LHCN-M2 (cell line): ENCODE measurements at regions not wholly inside any gene's neighbourhood (a gene's known extent, or its start where the extent isn't known, plus 50 kb on each side); places are given as distances from the start of the nearest gene placed in this dataset.
A peak's percentile ranks its signal among the peaks of the same experiment; 100 is the strongest.

ENCODE experiments used
- DNase-seq: peaks from one replicate; pipeline ENCODE4 v3.0.0-alpha.2; 2012; ENCODE audit warnings: low read depth

DNA sequence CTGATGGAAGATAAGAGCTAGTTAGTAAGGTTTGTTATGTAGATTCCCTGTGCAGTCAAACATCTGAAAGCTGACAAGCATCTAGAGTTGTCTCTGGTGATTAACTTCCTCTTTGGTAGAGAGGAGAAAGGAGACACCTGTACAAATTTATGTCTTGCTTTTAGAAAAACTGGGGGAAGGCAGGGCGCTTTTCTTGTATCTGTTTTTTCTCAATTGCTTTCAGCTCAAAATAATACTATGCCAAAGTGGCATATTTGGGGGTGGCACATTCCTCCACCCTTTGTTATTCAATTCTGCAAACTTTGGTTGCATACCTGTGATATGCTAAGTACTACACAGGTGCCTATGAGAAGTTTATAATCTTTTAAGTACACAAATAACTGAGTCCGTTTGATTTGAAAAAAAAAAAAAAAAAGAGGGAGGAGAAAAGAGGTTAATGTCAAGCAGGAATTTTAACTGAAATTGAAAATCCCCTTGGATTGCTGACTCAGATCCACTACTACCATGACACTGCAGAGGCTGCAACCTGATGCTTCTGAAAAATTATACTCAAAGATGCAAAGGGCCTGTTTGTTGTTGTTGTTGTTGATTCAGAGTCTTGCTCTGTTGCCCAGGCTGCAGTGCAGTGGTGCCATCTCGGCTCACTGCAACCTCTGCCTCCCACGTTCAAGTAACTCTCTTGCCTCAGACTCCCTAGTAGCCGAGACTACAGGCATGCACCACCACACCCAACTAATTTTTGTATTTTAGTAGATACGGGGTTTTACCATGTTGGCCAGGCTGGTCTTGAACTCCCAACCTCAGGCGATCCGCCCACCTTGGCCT, 164.8 kb upstream of the NBEA start:
- no peak for DNase-seq

- no peak for DNase-seq
These were observed 164.2 kb upstream of the NBEA start for GRCh38 chr13:34777914-34778303.

- peak; percentile 34 for DNase-seq
These were observed 162.9 kb upstream of the NBEA start for GRCh38 chr13:34779171-34779570.

- no peak for DNase-seq
These were observed 148.8 kb upstream of the NBEA start for GRCh38 chr13:34793301-34793700.

- no peak for DNase-seq
These were observed 138.3 kb upstream of the NBEA start for GRCh38 chr13:34803756-34804155.

DNA sequence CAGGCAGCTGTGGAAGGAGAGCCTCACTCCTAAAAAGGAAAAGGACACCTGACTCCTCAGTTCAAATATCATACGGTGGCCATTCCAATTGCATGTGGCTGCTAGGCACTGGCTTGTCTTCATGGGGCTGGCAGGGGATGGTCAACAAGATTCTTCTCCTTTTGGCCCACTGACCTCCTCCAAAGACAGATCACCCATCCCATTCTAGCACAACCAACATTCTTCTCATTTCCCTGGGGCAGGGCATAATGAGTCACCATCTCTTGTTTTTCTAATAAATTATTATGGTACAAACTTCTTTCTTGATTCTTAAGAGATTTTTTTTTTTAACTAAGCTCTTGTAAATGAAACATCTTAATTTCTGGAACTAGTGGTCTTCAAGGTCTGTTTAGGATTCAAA, 136.7 kb upstream of the NBEA start:
- no peak for DNase-seq

DNA sequence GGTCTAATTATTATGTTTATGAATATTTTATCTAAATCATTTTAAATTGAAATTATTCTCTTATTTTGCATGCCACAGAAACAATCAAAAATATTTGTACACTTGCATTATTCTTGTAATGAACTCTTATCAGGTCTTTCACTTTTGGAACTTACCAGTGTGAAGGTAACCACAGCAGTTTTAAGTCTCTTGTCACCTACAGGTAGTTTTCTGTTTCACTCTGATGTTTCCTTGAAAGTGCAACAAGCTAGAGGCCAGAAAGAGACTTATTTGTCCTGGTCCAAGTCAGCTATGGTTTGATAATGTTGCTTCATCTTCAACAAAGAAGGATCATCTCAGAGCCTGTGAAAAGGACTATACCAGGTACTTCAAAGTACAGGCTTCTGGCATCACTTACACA, 133.4 kb upstream of the NBEA start:
- no peak for DNase-seq

- DNase-seq: no peak
These were observed 131.1 kb upstream of the NBEA start for GRCh38 chr13:34810996-34811395.

- DNase-seq: no peak
These were observed 126.5 kb upstream of the NBEA start for GRCh38 chr13:34815526-34815925.

- DNase-seq: no peak
These were observed 125.7 kb upstream of the NBEA start for GRCh38 chr13:34816245-34816884.

DNA sequence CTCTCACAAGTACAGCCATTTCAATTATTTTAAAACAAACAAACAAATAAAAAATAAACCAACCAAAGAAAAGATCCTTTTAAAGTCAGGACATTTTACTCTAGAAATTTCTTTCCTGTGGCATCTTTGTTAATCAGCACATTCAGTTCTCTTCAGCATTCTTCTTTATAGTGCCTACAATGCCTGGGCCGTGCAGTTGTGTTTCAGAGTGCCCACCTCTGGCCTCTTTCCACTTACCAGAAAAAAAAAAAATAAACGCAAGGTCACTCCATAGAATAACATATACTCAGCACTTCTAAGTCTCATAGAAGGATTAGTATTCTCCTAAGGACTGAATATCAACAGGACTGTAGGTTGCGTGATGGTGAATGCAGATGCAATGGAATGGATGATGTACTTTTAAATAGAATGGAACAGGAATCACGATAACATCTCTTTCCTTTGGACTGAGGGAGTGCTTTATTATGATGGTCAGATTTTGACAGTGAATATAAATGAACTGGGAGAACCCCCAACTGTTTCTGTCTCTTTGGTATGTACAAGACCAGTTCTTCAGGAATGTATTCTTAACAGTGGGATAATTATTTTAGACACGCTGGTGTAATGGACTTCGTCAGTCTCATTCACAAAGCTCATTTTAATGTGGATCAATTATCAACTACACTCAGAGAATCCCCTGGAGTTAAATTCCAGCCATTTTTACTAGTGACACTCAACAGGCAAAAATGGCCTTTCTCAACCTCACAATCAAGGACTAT, 125.0 kb upstream of the NBEA start:
- no peak for DNase-seq

DNA sequence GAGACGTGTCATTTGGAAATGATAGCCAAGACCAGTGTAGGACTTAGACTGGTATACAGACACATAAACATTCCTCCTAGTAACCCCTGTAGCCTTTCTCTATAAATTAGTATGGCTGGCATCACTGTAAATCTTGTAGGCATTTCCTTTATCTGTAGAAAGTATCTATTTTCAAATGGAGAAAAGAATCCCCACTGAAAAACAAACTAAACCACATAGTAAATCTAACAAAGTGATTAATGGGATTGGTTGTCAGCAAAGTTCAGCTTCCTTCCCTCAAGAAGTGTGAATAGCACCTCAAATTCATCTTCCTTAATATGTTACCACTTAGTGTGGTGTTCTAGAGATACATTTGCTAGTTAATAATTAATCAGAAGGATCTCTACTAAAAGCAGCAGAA, 119.4 kb upstream of the NBEA start:
- DNase-seq: no peak

- no peak for DNase-seq
These were observed 115.6 kb upstream of the NBEA start for GRCh38 chr13:34826432-34826831.

- peak; percentile 10 for DNase-seq
These were observed 108.4 kb upstream of the NBEA start for GRCh38 chr13:34833562-34834182.

- DNase-seq: no peak
These were observed 99.6 kb upstream of the NBEA start for GRCh38 chr13:34842466-34842865.

DNA sequence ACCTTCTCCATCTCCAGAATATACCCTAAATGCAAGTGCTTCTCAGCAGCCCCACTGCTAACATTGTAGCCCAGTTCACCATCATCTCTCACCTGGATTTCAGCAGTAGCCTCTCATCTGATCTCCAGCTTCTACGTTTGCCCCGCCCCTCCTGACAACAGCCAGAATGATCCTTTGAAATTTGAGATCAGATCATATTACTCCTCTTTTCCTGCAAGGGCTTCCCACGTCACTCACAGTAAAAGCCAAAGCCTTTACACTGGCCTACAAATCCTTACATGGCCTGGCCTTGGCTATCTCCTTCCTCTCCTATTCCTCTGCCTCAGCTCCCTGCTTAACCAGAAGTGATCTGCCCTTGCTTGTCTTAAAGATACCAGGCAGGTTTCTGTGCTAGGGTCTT, 94.3 kb upstream of the NBEA start:
- DNase-seq: no peak

DNA sequence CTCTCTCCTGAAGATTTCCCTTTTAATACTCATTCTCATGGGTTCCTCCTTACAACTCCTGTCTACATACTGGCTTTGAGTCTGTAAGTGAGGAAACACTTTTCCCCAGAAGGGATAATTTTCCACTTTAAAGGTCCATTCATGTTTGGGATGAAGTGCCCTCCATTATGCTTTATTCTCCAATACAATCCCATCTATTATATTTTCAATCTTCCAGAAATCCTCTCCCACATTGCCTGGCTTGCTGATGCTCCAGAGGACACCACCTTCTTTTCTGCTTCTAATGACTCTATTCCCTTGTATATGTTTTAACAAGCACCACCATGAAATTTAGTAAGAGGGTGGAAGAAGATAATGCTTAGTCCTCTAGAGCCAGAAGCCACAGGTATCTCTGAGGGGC, 92.7 kb upstream of the NBEA start:
- DNase-seq: no peak

GRCh38 chr13:34853161-34853560, 88.9 kb upstream of the NBEA start:
- no peak for DNase-seq

GRCh38 chr13:34857558-34858325, 84.3 kb upstream of the NBEA start:
- no peak for DNase-seq

DNA sequence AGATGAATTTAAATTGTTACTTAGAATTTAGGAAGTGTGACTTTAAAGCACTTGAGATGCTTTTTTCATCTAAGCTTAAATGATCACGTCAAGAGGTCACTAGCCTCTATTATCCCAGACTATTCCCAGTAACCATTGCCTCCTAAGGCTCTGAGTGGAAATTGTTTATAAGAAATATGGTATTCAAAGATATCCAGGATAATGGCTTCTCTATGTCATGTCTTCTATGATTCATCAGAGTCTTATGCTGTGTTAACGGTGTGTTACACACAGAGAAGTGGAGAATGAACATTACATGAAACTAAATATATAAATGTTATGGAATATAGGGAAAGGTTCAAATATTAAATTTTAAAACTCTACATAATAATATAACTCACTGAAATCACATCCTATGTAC, 79.8 kb upstream of the NBEA start:
- no peak for DNase-seq

DNA sequence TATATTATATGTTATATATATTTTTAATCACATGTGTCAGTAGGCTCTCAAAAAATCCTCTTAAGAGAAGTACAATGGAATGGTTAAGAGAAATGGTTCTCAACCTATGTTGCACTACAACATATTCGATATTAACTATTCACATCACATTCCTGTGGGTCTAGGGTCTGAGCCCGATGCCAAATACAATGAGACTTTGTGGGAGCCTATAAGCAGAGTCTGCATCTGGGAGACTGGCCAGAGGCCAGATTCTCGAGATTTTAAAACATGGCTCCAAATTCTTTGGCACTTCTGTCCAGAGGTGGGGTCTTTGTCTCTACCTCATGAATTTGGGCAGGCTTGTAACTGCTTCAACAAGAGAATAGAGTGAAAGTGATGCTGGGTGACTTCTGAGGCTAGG, 79.4 kb upstream of the NBEA start:
- no peak for DNase-seq
